HepG2 (cell line): ENCODE measurements at regions not wholly inside any gene's neighbourhood (a gene's known extent, or its start where the extent isn't known, plus 50 kb on each side); places are given as distances from the start of the nearest gene placed in this dataset.

Experiments used
- CAMTA2 ChIP-seq: sonication (generic); formaldehyde crosslinking; IDR thresholded peaks from 2 replicates; pipeline ENCODE4 v1.4.0; 2020; ENCODE audit warnings: mild to moderate bottlenecking, missing genetic modification reagents, borderline replicate concordance
- CHD2 ChIP-seq: IDR thresholded peaks from 2 replicates; pipeline ENCODE4 v1.6.1; 2011; ENCODE audit warnings: low read depth, low read length, improper control_type of control experiment
- HOXA7 ChIP-seq: sonication (generic); formaldehyde crosslinking; IDR thresholded peaks from 2 replicates; pipeline ENCODE4 v1.8.1; 2022; ENCODE audit warnings: mild to moderate bottlenecking, missing genetic modification reagents, moderate library complexity
- POLR2A ChIP-seq, 2 experiments: IDR thresholded peaks; 2 replicates each; pipeline ENCODE4 v1.6.1; 2011; ENCODE audit warnings: low read depth in 2 of 2, low read length in 2 of 2, mild to moderate bottlenecking in 1 of 2, moderate library complexity in 1 of 2; ENCODE audit not compliant: insufficient read depth in 1 of 2
- SRF ChIP-seq: IDR thresholded peaks from 2 replicates; pipeline ENCODE4 v1.6.1; 2011; ENCODE audit warnings: mild to moderate bottlenecking, low read depth, low read length, moderate library complexity
- TERF1 ChIP-seq: sonication (generic); formaldehyde crosslinking; IDR thresholded peaks from 2 replicates; pipeline ENCODE4 v1.8.0; 2022; ENCODE audit warnings: mild to moderate bottlenecking, missing genetic modification reagents, moderate library complexity
- TOPORS ChIP-seq: sonication (generic); formaldehyde crosslinking; IDR thresholded peaks from 2 replicates; pipeline ENCODE4 v1.8.0; 2023; ENCODE audit warnings: mild to moderate bottlenecking, missing genetic modification reagents
- ZNF776 ChIP-seq: sonication (generic); formaldehyde crosslinking; IDR thresholded peaks from 2 replicates; pipeline ENCODE4 v1.4.0; 2020; ENCODE audit warnings: mild to moderate bottlenecking, missing genetic modification reagents

GRCh38 chr12:68447797-68448260, 115.7 kb upstream of the MDM1 start:
- TF ChIP-seq TOPORS (CRISPR knock-in tag) (no peak), HOXA7 (CRISPR knock-in tag) (no peak), CAMTA2 (no peak), POLR2A (IDR thresholded peaks at IDR 0.05; ENCODE audit: insufficient read depth in 1 of 2, low read depth in 2 of 2, low read length in 2 of 2) (no peak), TERF1 (CRISPR knock-in tag) (no peak), ZNF776 (no peak), SRF (no peak), CHD2 (no peak)
